Activated CD4-positive, alpha-beta T cell treated with anti-CD3 and anti-CD28 coated beads, Interleukin-10, Interleukin-2, amounts not matched to agents 100 ng/mL and 50 ng/mL, durations not matched to agents 16 hours and 8 hours (primary cell): ENCODE measurements at regions not wholly inside any gene's neighbourhood (a gene's known extent, or its start where the extent isn't known, plus 50 kb on each side); places are given as distances from the start of the nearest gene placed in this dataset.
"Not testable (repeated sequence)": the region's sequence is repeated elsewhere in the genome, so short reads cannot be mapped to it uniquely, and the experiment has no call there.

ENCODE experiments used
- DNase-seq: peaks from one replicate; pipeline ENCODE4 v3.0.0-alpha.2; 2020

DNA sequence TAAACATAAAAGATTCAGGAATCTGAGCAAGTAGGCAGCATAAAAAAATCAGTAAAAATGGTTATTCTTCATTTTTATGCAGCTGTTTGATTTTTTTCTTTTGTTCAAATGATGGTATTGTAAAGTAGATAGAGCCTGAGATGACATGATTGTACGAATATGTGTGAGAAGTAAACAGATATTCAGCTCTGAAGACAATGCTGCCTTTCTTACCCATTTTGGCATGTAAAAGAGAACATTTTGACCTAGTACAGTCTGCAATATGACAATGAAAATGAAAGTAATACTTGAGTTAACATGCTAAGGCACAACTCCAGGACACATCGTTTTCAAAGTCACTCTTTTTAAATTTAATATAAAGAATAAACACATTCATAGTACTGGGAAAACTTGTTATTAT, 95.7 kb upstream of the NCAM2 start:
- no peak for DNase-seq

DNA sequence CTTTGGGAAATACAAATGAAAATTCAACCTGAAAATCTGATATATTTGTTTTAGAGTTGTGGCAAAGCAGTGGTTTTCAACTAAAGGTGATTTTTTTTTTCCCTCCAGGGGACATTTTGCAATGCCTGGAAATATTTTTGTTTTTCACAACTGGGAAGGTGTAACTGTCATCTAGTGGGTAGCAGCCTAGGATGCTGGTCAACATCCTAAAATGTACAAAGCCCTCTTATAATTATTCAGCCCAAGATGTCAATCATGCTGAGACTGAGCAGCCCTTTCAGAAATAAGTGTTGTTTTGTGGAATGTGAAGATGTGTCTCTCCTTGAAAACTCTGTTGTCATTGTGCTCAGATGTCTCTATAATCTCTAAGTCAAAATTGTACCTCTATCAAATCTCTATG, 95.2 kb upstream of the NCAM2 start:
- no peak for DNase-seq

DNA sequence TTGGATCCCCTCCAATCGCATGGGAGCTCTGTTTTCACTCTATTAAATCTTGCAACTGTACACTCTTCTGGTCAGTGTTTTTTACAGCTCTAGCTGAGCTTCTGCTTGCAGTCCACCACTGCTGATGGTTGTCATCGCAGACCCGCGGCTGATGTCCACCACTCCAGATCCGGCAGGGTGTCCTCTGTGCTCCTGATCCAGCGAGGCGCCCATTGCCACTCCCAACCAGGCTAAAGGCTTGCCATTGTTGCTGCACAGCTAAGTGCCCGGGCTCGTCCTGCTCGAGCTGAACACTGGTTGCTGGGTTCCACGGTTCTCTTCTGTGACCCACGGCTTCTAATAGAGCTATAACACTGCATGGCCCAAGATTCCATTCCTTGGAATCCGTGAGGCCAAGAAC, 70.7 kb upstream of the NCAM2 start:
- DNase-seq: not testable (repeated sequence)

DNA sequence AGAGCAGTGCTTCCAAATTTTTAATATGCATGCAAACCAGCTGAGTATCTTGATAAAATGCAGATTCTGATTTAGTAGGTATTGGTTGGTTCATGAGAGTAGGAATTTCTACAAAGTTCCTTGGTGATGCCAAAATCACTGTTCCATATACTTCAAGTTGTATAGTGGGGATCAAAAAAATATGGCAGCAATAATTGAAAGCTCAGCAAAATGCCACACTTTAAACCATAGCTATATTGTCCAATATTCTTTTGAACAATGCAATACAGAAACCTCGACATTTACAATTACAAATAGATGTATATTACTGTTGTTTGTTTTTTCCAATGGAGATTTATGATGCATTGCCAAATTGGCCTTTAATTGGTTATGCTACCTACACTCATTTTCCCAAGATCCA, 55.7 kb upstream of the NCAM2 start:
- no peak for DNase-seq

DNA sequence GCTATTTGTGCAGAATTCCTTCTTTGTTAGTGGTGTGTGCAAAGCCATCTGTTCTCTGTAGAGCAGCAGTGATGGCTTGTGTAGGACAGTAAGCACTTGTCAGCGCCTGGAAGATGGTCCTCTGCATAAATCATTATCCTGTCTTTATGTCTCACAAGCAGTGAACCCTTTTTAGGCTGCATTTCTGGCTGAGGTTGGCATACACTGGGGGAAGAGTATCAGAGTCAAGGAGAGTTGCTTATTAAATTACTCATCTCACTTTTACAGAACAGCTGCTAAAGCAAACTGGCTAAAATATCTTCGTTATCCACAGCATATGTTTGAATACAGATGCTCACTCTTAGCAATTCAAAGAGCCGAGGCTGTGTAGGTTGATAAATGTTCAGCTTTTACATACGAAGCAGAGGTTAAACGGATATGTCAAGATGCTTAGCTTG, 54.6 kb upstream of the NCAM2 start:
- DNase-seq: no peak

DNA sequence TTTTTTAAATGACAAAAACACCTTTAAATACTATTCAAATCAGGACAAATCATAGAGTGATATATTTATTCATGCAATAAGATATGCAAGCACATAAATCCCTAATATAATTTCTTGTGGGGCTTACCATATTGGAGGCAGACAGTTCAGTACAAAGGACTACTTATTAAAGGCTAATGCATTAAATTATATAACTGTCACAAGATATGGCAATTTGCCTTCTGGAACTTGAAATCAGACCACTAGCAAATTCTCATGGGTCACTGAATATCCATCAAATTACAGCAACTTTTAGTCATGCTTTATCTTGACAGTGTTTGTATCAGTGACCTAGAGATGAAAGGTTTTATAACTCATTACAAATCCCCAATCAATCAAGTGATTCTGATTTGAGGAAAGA, 54.1 kb upstream of the NCAM2 start:
- DNase-seq: no peak

DNA sequence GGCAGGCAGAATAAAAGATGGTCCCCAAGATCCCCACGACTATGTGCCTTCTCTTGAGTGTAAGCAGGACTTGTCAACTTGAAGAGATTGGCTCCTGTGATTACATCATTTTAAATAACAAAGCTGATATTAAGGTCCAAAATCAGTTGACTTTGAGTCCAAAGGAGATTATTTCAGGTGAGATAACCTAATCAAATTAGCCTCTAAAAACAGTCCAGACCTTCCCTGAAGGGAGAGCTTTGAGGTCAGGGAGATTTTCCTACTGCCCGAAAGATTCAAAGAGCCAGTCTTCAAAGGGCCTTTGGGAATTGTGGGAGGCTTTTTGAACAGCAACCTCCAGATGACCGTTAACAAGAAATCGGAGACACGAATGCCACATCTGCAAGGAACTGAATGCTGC, 51.5 kb upstream of the NCAM2 start:
- no peak for DNase-seq
